ENCODE measurements at regions not wholly inside any gene's neighbourhood (a gene's known extent, or its start where the extent isn't known, plus 50 kb on each side); places are given as distances from the start of the nearest gene placed in this dataset.
"Not testable (repeated sequence)": the region's sequence is repeated elsewhere in the genome, so short reads cannot be mapped to it uniquely, and the experiment has no call there.

GRCh38 chr2:173468266-173468793, 113.7 kb downstream of the CDCA7 start:
- no peak for DNase-seq

- DNase-seq: no peak
Observed at GRCh38 chr2:173472112-173472511, 117.4 kb downstream of the CDCA7 start.

GRCh38 chr2:173483137-173483536, 128.5 kb downstream of the CDCA7 start:
- no peak for DNase-seq

GRCh38 chr2:173488861-173489260, 134.2 kb downstream of the CDCA7 start:
- no peak for DNase-seq

- DNase-seq: no peak
Observed at GRCh38 chr2:173491418-173491817, 136.7 kb downstream of the CDCA7 start.

GRCh38 chr2:173493874-173494273, 139.2 kb downstream of the CDCA7 start:
- no peak for DNase-seq

GRCh38 chr2:173496746-173497145, 142.1 kb downstream of the CDCA7 start:
- no peak for DNase-seq

GRCh38 chr2:173500953-173501352, 146.3 kb downstream of the CDCA7 start:
- no peak for DNase-seq

- DNase-seq: no peak
Observed at GRCh38 chr2:173502296-173502695, 147.6 kb downstream of the CDCA7 start.

GRCh38 chr2:173511357-173511756, 156.7 kb downstream of the CDCA7 start:
- no peak for DNase-seq

GRCh38 chr2:173511942-173512341, 157.3 kb downstream of the CDCA7 start:
- DNase-seq: no peak

GRCh38 chr2:173513107-173513727, 158.5 kb downstream of the CDCA7 start:
- DNase-seq: no peak

- DNase-seq: no peak
Observed at GRCh38 chr2:173520918-173521317, 166.2 kb downstream of the CDCA7 start.

- no peak for DNase-seq
Observed at GRCh38 chr2:173521450-173522192, 166.9 kb downstream of the CDCA7 start.

GRCh38 chr2:173523497-173523896, 168.8 kb downstream of the CDCA7 start:
- no peak for DNase-seq

- DNase-seq: no peak
Observed at GRCh38 chr2:173524256-173524955, 169.7 kb downstream of the CDCA7 start.

- not testable (repeated sequence) for DNase-seq
Observed at GRCh38 chr2:173532732-173533531, 178.3 kb downstream of the CDCA7 start.

- no peak for DNase-seq
Observed at GRCh38 chr2:173537694-173538093, 183.0 kb downstream of the CDCA7 start.

GRCh38 chr2:173539615-173540014, 184.9 kb downstream of the CDCA7 start:
- no peak for DNase-seq

- DNase-seq: no peak
Observed at GRCh38 chr2:173544641-173545363, 190.1 kb downstream of the CDCA7 start.

GRCh38 chr2:173545364-173545763, 190.7 kb downstream of the CDCA7 start:
- DNase-seq: no peak

- no peak for DNase-seq
Observed at GRCh38 chr2:173547499-173547898, 192.8 kb downstream of the CDCA7 start.

All from stimulated activated naive CD4-positive, alpha-beta T cell (primary cell).